Keratinocyte (primary cell): ENCODE measurements at regions not wholly inside any gene's neighbourhood (a gene's known extent, or its start where the extent isn't known, plus 50 kb on each side); places are given as distances from the start of the nearest gene placed in this dataset.
A peak's percentile ranks its signal among the peaks of the same experiment; 100 is the strongest.

Experiments
- DNase-seq: peaks from one replicate; pipeline ENCODE4 v3.0.0-alpha.2; 2011; ENCODE audit warnings: low read depth, missing footprints, low spot score
- FAIRE-seq: peaks from 2 replicates; lab custom pipeline; 2011; peaks lifted over from hg19 to GRCh38; lab: Jason Lieb, UNC
- H2AFZ ChIP-seq: 2 replicates; pipeline ENCODE4 v1.6.0; 2012; ENCODE audit warnings: low read length, control low read depth, inconsistent platforms; ENCODE audit not compliant: control insufficient read depth
- H3K27ac ChIP-seq: 2 replicates; pipeline ENCODE4 v1.5.1; 2011; ENCODE audit warnings: low read length; ENCODE audit not compliant: control insufficient read depth, insufficient read depth
- H3K27me3 ChIP-seq: 3 replicates; pipeline ENCODE4 v1.6.0; 2011; ENCODE audit warnings: low read length; ENCODE audit not compliant: control insufficient read depth, insufficient read depth; ENCODE audit errors: extremely low read depth
- H3K36me3 ChIP-seq, 2 experiments: 2 replicates in 1 of 2; 3 replicates in 1 of 2; pipeline ENCODE4 v1.5.1; 2011; ENCODE audit warnings: low read length in 2 of 2, mild to moderate bottlenecking in 1 of 2; ENCODE audit not compliant: control insufficient read depth in 2 of 2, insufficient read depth in 2 of 2; ENCODE audit errors: extremely low read depth in 1 of 2
- H3K4me1 ChIP-seq: 3 replicates; pipeline ENCODE4 v1.5.1; 2011; ENCODE audit warnings: low read length; ENCODE audit not compliant: control insufficient read depth, insufficient read depth; ENCODE audit errors: extremely low read depth
- H3K4me2 ChIP-seq: 3 replicates; pipeline ENCODE4 v1.6.0; 2011; ENCODE audit warnings: low read depth, low read length; ENCODE audit not compliant: control insufficient read depth, insufficient read depth; ENCODE audit errors: extremely low read depth
- H3K4me3 ChIP-seq, 3 experiments: fragments of 200-600 bp in 1 of 3; sonication (generic) in 1 of 3; 2 replicates in 2 of 3; 3 replicates in 1 of 3; pipeline ENCODE4 v1.5.1; 2011 to 2016; ENCODE audit warnings: low read length in 3 of 3, mild to moderate bottlenecking in 3 of 3, control low read depth in 2 of 3, inconsistent platforms in 1 of 3, low read depth in 1 of 3, mixed read lengths in 1 of 3, mixed run types in 1 of 3, moderate library complexity in 1 of 3; ENCODE audit not compliant: control insufficient read depth in 2 of 3, insufficient read depth in 2 of 3; ENCODE audit errors: extremely low read depth in 1 of 3
- H3K79me2 ChIP-seq: 2 replicates; pipeline ENCODE4 v1.6.0; 2012; ENCODE audit warnings: low read length; ENCODE audit not compliant: control insufficient read depth, insufficient read depth
- H3K9ac ChIP-seq: 3 replicates; pipeline ENCODE4 v1.6.0; 2011; ENCODE audit warnings: low read length; ENCODE audit not compliant: control insufficient read depth, insufficient read depth; ENCODE audit errors: extremely low read depth
- H3K9me1 ChIP-seq: 3 replicates; pipeline ENCODE4 v1.6.0; 2011; ENCODE audit warnings: low read length; ENCODE audit not compliant: control insufficient read depth, insufficient read depth; ENCODE audit errors: extremely low read depth
- H3K9me3 ChIP-seq: 2 replicates; pipeline ENCODE4 v1.5.1; 2012; ENCODE audit warnings: low read depth, low read length; ENCODE audit not compliant: control insufficient read depth
- H4K20me1 ChIP-seq: 3 replicates; pipeline ENCODE4 v1.6.0; 2011; ENCODE audit warnings: low read length; ENCODE audit not compliant: control insufficient read depth, insufficient read depth; ENCODE audit errors: extremely low read depth
- CTCF ChIP-seq, 3 experiments: IDR thresholded peaks in 1 of 3; conservative IDR thresholded peaks in 1 of 3; optimal IDR thresholded peaks in 1 of 3; 2 replicates in 2 of 3; 3 replicates in 1 of 3; pipeline versions ENCODE3 to v1.5.1; 2011; ENCODE audit warnings: low read length in 3 of 3, mild to moderate bottlenecking in 3 of 3, moderate library complexity in 2 of 3, control low read depth in 1 of 3, inconsistent platforms in 1 of 3; ENCODE audit not compliant: insufficient read depth in 2 of 3; ENCODE audit errors: extremely low read depth in 1 of 3
- EZH2 ChIP-seq: IDR thresholded peaks from one replicate; pipeline ENCODE4 v1.6.1; 2012; ENCODE audit warnings: inconsistent platforms, mild to moderate bottlenecking, low read length, moderate library complexity
- dilution Hi-C: fragments of 300-500 bp; cut with MboI; formaldehyde crosslinking; loops from one replicate; pipeline ENCODE4 v1.7.0; 2020; ENCODE audit warnings: low sequenced_read_pairs; ENCODE audit not compliant: extremely low pct_ligation_motif_present

GRCh38 chr1:82086739-82087138 lies 286.0 kb downstream of the ADGRL2 start:
- Histone ChIP-seq H3K36me3 (no peaks in the 10 kb centered on the region), H3K4me2 (no peak overlapping the region), H3K4me1 (no peaks in the 10 kb centered on the region), H4K20me1 (no peaks in the 10 kb centered on the region), H2AFZ (peak overlapping the region; percentile 20), H3K27me3 (no peaks in the 10 kb centered on the region), H3K9ac (no peak overlapping the region), H3K79me2 (no peaks in the 10 kb centered on the region), H3K27ac (no peak overlapping the region), H3K9me1 (no peaks in the 10 kb centered on the region), H3K4me3 (no peak overlapping the region), H3K9me3 (no peaks in the 10 kb centered on the region)
- no peak for TF ChIP-seq EZH2
- no peak for TF ChIP-seq CTCF (optimal IDR thresholded peaks at IDR 0.05 in 1 of 3, IDR thresholded peaks at IDR 0.05 in 1 of 3, conservative IDR thresholded peaks at IDR 0.05 in 1 of 3; ENCODE audit: extremely low read depth in 1 of 3, insufficient read depth in 2 of 3, low read length in 3 of 3)
- FAIRE-seq (no peak), DNase-seq (no peak)
- dilution Hi-C loops, result no loop called here

- Histone ChIP-seq H3K79me2 (no peaks in the 10 kb centered on the region), H2AFZ (no peak overlapping the region), H3K4me3 (no peak overlapping the region), H4K20me1 (no peaks in the 10 kb centered on the region), H3K9me3 (no peaks in the 10 kb centered on the region), H3K27me3 (no peaks in the 10 kb centered on the region), H3K9ac (no peak overlapping the region), H3K4me1 (no peaks in the 10 kb centered on the region), H3K27ac (no peak overlapping the region), H3K9me1 (no peaks in the 10 kb centered on the region), H3K36me3 (no peaks in the 10 kb centered on the region), H3K4me2 (no peak overlapping the region)
- FAIRE-seq, result no peak
- dilution Hi-C loops, result no loop called here
- DNase-seq, result no peak
- no peak for TF ChIP-seq CTCF (optimal IDR thresholded peaks at IDR 0.05 in 1 of 3, IDR thresholded peaks at IDR 0.05 in 1 of 3, conservative IDR thresholded peaks at IDR 0.05 in 1 of 3; ENCODE audit: extremely low read depth in 1 of 3, insufficient read depth in 2 of 3, low read length in 3 of 3)
- TF ChIP-seq EZH2, result no peak
Measured at GRCh38 chr1:82079607-82080006, 278.9 kb downstream of the ADGRL2 start.
